AG04450 (cell line): ENCODE measurements at regions not wholly inside any gene's neighbourhood (a gene's known extent, or its start where the extent isn't known, plus 50 kb on each side); places are given as distances from the start of the nearest gene placed in this dataset.

Experiments used
- CTCF ChIA-PET: fragments of 300-600, 350-600 bp; formaldehyde crosslinking; extraction: SDS; loops from one replicate; lab custom pipeline; 2022; ENCODE audit warnings: antibody characterized with exemption, inconsistent platforms; lab: Charles Lee
- POLR2A ChIA-PET: fragments of 350-600 bp; formaldehyde crosslinking; extraction: SDS; loops from one replicate; lab custom pipeline; 2021; ENCODE audit warnings: antibody characterized with exemption, inconsistent platforms; lab: Yijun Ruan, JAX
- DNase-seq: peaks from one replicate; pipeline ENCODE4 v3.0.0-alpha.2; 2011; ENCODE audit warnings: low read depth, low spot score
- H3K27ac ChIP-seq: one replicate; pipeline ENCODE4 v1.5.1; 2012; ENCODE audit warnings: low read depth, low read length, control low read depth
- H3K27me3 ChIP-seq: one replicate; pipeline ENCODE4 v1.6.0; 2012; ENCODE audit warnings: low read length; ENCODE audit not compliant: control insufficient read depth, insufficient read depth
- H3K4me3 ChIP-seq: 2 replicates; pipeline ENCODE4 v1.5.1; 2011; ENCODE audit warnings: mild to moderate bottlenecking, low read depth, low read length, control low read depth
- H3K9me3 ChIP-seq: 2 replicates; pipeline ENCODE4 v1.5.1; 2012; ENCODE audit warnings: low read length; ENCODE audit not compliant: control insufficient read depth, insufficient read depth
- TF ChIP-seq, protein P1 (sequence below): IDR thresholded peaks from 2 replicates; pipeline ENCODE4 v1.5.1; 2011; ENCODE audit warnings: low read depth, low read length, control low read depth, inconsistent platforms

DNA sequence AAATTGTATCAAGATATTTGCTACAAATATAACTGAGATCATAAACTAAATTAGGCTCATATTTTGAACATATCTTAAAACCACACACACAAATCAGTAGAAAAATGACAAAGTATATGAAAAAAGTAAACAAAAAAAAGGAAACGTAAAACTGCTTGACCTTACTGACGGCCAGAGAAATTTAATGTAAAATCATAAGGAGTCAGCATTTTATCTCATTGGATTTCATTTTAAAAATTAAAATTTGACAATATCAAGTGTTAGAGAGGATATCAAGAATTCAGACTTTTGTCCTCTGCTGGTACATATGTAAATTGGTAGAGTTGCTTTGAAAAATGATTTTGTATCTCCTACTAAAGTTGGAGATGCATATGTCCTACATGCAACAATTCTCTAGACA lies 209.2 kb upstream of the ZC3H15 start:
- POLR2A ChIA-PET = no interaction called here
- no peak for DNase-seq
- Histone ChIP-seq H3K27ac (no peak overlapping the region), H3K9me3 (no peaks in the 10 kb centered on the region), H3K27me3 (no peaks in the 10 kb centered on the region), H3K4me3 (no peak overlapping the region)
- TF ChIP-seq, protein P1, sequence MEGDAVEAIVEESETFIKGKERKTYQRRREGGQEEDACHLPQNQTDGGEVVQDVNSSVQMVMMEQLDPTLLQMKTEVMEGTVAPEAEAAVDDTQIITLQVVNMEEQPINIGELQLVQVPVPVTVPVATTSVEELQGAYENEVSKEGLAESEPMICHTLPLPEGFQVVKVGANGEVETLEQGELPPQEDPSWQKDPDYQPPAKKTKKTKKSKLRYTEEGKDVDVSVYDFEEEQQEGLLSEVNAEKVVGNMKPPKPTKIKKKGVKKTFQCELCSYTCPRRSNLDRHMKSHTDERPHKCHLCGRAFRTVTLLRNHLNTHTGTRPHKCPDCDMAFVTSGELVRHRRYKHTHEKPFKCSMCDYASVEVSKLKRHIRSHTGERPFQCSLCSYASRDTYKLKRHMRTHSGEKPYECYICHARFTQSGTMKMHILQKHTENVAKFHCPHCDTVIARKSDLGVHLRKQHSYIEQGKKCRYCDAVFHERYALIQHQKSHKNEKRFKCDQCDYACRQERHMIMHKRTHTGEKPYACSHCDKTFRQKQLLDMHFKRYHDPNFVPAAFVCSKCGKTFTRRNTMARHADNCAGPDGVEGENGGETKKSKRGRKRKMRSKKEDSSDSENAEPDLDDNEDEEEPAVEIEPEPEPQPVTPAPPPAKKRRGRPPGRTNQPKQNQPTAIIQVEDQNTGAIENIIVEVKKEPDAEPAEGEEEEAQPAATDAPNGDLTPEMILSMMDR = no peak
- CTCF ChIA-PET = no interaction called here

DNA sequence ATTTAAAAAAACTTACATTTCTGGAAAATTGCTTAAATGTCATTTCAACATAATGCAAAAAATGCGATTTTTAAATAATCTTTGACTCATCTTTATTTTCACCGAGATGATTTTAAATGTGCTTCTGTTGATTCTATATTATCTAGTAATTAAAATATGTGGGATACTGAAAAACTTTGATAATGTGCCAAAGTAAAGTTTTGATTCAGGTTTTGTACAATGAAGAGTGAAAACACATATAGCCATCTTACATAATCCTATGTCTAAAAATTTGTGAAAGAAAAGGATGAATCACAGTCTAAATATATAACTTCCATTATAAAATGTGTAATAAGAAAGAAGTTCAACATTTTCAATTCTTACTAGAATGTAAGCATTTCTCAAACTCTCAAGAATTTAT lies 204.3 kb upstream of the ZC3H15 start:
- DNase-seq = no peak
- TF ChIP-seq, protein P1 = no peak
- ChIA-PET CTCF (interaction anchor here (0.8 kb wide), 1 partner anchor 24 kb away, joined by 3 read pairs; no protein-coding TSS in a partner anchor), POLR2A (no interaction called here)
- H3K27me3 ChIP-seq = no peaks in the 10 kb centered on the region
- no peak overlapping the region for H3K4me3 ChIP-seq
- no peaks in the 10 kb centered on the region for H3K9me3 ChIP-seq
- H3K27ac ChIP-seq = no peak overlapping the region

DNA sequence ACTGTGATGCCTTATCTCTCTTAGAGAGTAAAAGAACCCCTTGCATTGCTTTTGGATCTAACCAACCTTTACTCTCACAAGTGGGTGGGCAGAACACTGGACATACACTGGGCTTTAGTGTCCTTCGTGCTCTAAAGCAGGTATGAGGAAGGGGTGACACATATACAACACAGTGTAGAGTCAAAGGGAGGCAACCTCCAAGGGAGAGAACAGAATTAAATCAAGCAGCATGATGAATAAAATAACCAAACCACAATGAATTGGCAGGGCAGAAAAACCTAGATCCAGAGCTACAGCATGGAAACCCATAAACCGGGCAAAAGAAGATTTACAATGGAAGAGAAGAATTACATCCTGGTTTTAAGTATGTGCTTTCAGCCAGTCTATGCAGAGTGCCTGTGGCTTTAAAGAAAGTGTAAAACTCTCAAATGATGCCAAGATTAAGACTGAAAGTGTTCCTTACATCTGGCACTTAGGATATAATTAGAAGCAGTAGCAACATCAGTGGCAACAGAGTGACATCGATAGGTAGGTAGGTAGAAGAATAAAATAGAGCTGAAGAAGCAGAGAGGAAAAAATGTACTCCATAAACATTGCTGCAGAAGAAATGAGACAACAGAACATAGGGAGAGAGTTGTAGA lies 191.7 kb upstream of the ZC3H15 start:
- CTCF ChIA-PET = no interaction called here
- Histone ChIP-seq H3K27me3 (no peaks in the 10 kb centered on the region), H3K27ac (no peak overlapping the region), H3K9me3 (no peaks in the 10 kb centered on the region), H3K4me3 (no peak overlapping the region)
- no peak for DNase-seq
- TF ChIP-seq, protein P1 = no peak
- POLR2A ChIA-PET = no interaction called here

DNA sequence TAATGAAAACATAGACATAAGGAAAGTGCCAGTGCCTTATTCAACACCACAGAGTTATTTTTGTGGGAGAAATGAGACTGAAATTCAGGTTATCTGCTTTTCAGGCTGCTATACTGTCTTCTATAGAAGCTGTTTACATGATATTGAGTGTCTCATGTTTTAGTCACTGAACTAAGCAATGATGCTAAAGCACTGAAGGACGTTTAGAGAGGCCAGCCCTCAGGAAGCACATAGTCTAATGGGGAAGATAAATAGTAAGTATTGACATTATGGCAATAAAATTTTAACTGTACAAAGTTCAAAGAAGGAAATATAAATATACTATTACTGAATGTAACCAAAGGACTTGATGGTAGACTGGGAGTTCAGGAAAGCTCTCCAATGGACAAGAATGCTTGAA lies 186.4 kb upstream of the ZC3H15 start:
- ChIA-PET CTCF (no interaction called here), POLR2A (no interaction called here)

DNA sequence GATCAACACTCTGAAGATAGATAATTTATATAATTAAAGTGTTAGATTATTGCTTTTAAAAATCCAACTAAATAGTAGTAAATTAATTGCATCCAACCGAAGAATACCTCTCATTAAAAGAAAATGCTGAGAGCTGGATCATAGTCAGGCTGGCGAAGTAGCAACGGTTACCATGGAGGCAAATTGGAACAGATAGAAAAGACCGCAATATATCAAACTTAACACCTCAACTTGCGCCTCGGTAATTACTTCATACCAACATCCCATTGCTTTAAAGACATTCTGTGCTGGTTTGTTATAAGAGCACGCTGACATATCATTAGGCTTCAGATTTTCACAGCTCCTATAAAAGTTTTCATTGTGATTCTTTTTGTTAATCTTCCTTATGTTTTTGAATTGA lies 183.8 kb upstream of the ZC3H15 start:
- no peak overlapping the region for H3K4me3 ChIP-seq
- no peak overlapping the region for H3K27ac ChIP-seq
- no peaks in the 10 kb centered on the region for H3K9me3 ChIP-seq
- TF ChIP-seq, protein P1 = no peak
- ChIA-PET POLR2A (no interaction called here), CTCF (no interaction called here)
- DNase-seq = no peak
- H3K27me3 ChIP-seq = no peaks in the 10 kb centered on the region

More for the DNA sequence above, 186.4 kb upstream of the ZC3H15 start:
- Histone ChIP-seq H3K9me3 (no peaks in the 10 kb centered on the region), H3K27me3 (no peaks in the 10 kb centered on the region), H3K4me3 (no peak overlapping the region), H3K27ac (no peak overlapping the region)
- DNase-seq = no peak
- TF ChIP-seq, protein P1 = no peak
